Adipose tissue (tissue), 3 donors: ENCODE measurements at regions not wholly inside any gene's neighbourhood (a gene's known extent, or its start where the extent isn't known, plus 50 kb on each side); places are given as distances from the start of the nearest gene placed in this dataset.
"Not testable (repeated sequence)": the region's sequence is repeated elsewhere in the genome, so short reads cannot be mapped to it uniquely, and the experiment has no call there.

Experiments
- H3K27ac ChIP-seq: one replicate; pipeline ENCODE4 v1.5.1; 2013; ENCODE audit warnings: low read depth, low read length
- WGBS, 3 donors: extraction: QIAGEN DNeasy Blood & Tissue Kit; methylation state at CpG; one replicate each; pipeline ENCODE4 v1.1.7; 2013; 5-methylcytosine and 5-hydroxymethylcytosine counted together
- donor health status: healthy with polysubstance abuse.
- donor health status: Bipolar disorder and iron deficiency.
- donor health status: healthy.

DNA sequence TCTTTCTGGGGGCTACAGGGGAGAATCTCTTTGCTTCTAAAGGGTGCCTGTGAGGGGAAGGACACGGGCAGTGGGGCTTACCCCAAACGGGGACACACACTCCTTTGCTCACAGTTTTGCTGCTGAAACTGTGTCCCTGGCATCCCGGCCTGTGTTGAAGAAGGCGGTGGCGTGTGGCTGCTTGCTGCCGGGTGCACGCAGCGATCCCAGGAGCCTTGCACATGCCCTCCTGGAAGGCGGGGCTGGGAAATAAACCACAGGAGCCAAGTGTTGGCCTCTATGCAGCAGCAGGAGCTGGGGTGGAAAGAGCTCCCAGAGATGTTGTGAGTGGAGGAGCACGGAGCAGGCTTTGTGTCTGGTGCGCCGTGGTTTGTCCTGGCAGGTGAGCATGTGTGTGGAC, 131.0 kb upstream of the CIBAR2 start:
- no peak overlapping the region for H3K27ac ChIP-seq
- WGBS, 3 donors = 78 to 93% (median 91%) methylated on average over 12 of the region's 12 CpGs

DNA sequence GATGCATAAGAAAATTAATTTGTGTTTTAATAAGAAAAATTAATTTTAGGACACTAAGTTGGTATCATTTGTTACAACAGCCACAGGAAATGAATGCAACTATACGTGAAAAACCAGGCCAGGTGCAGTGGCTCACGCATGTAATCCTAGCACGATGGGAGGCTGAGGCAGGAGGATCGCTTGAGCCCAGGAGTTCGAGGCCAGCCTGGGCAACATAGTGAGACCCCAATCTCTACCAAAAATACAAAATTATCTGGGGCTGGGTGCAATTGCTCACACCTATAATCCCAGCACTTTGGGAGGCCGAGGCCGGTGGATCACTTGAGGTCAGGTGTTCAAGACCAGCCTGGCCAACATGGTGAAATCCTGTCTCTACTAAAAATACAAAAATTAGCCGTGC, 132.2 kb upstream of the CIBAR2 start:
- WGBS, 3 donors = 94 to 96% (median 94%) methylated on average over 8 of the region's 8 CpGs
- H3K27ac ChIP-seq = not testable (repeated sequence)

DNA sequence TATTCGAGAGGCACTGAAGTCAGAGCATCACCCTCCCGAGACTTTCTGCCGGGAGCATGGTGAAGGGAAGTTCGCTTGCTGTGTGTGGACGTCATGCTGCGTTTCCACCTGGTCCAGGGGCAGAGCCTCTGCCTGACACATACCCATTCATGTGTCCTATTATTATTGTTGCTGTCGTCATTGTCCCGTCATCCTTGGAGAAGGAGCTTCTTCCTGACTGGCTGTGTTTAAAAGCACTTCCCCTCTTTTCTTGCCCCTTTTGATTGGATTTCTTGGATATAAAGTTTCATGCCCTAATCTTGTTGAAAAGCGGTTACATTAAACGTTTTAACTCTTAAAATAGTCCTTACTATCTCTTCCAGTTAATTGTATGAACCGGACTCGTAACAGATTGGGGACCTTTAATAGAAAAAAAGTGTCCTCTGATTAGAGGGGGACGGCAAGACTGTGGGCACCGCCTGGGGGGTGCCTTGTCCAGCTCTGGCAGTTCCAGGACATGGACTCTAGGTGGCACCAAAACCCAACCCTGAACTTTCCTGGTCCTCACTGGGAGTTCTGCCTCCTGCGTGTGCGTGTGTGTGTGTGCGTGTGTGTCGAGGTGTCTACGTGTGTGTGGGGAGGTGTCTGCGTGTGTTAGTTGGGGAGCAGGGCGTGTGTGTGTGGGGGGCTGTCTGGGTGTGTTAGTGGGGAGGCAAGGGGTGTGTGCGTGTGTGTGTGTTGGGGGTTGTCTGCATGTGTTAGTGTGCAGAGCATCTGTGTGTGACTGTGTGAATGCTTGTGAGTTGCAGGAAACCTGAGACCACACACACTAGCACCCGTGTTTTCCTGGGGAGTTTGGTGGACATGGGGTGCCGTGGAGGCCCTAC, 133.3 kb upstream of the CIBAR2 start:
- 22 to 30% (median 23%) methylated on average over 23 to 24 of the region's 24 CpGs for WGBS, 3 donors
- no peak overlapping the region for H3K27ac ChIP-seq

DNA sequence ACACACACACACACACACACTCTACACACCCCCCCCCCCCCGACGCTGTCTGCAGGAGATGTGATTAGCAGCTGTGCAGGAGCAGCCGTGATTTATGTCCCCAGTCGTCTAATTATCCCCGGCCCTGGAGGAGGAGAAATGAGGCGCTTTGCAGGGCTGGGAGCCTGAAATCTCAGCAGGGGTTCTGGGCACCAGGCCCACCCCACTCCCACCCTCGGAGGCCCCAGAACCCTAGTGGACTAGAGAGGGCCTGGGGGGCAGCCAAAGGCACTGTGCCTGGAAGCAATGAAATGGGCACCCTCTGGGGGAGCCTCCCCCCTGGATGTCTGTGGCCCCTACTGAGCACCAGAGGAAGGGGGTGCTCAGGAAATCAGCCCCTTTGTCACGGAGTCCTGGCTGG, 134.2 kb upstream of the CIBAR2 start:
- H3K27ac ChIP-seq = no peak overlapping the region
- 28 to 38% (median 31%) methylated on average over 7 to 8 of the region's 8 CpGs for WGBS, 3 donors

DNA sequence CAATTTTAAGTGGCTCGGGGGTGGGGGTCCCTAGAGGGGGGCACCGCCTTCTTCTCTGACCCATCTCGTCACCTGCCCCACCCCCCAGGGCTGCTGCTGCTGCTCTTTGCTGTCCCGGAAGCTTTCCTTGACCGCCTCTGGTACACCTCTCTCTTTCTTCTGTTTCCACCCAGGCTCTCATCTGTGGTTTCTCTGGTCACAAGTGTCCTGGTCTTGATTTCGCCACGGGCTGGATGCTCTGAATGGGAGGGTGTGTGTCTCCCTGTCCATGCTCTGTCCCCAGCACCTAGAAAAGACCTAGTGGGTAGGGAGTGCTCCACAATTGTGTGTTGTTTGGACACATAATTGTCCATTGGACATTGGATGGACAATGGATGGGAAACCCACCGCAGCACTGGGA, 134.7 kb upstream of the CIBAR2 start:
- 72 to 92% (median 81%) methylated on average over 8 of the region's 8 CpGs for WGBS, 3 donors

DNA sequence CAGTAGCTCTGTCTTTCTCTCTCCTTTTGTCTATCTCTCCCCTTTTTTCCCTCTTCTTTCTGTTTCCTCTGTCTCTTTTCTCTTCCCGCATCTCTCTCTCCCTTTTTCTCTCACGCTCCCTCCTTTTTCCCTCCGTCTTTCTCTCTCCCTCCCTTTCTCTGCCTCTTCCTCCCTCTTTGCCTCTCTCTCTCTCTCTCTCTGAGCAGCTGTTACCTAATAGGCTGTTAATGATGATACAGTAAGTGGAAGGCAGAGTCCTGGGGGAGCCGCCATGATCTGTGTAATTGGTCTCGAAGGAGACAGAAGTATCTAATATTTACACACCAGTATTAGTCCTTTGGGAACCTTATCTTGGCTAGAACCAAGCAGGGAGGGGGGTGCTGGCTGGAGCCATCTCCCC, 136.1 kb upstream of the CIBAR2 start:
- 81 to 88% (median 83%) methylated on average over 5 of the region's 5 CpGs for WGBS, 3 donors
- H3K27ac ChIP-seq = no peak overlapping the region

More for the DNA sequence above, 134.7 kb upstream of the CIBAR2 start:
- H3K27ac ChIP-seq = no peak overlapping the region

DNA sequence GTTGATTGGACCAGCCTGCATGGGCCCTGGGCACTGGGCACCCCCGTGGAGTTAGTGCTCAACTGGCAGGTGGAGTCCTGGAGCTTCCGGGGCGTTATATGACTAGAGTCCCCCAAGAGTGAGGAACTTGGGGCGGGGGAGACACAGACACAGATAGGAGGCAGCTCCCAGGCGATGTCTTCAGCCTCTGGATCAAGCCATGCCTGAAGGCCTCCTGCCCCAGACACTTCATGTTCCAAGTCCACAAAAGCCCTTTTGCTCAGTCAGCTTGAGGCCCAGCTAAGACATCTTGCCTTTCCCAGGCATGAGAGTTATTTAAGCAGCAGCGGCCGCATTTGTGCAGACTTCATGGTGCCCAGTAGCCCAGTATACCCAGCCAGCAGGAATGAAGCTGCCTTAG, 136.6 kb upstream of the CIBAR2 start:
- H3K27ac ChIP-seq = no peak overlapping the region
- 90 to 93% (median 93%) methylated on average over 7 of the region's 7 CpGs for WGBS, 3 donors

DNA sequence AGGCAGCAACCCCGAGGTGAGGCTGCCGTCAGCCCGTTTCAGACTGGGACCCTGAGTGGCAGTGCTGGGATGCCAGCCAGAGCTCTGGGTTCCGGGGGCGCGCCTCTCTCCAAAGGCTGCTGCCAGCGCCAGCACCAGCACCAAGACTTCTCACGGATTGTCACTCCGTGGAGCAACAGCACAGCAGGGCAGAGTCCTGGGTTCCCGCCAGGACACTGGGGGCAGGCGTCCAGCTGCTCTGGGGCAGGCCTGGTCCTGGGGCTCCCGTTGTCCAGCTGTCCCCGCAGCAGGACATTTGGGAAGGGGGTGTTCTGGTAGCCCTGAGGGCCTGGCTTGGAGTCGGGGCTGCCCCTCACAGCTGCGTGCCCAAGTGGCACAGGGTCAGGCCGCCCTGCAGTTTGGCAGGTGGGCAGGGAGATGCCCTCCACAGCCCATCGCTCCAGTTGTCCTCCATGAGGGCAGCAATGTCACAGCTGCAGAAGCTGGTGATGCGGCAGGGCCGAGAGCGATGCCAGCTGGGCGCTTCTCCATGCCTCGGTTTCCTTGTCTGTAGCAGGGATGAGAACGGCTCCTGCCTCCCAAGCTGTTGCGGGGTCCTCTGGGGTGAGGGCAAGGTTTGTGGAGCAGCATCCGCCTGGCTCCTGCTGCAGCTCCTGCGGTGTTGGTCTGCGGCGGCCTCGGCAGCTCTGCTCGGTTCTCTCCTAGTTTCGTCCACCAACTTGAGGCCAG, 137.3 kb upstream of the CIBAR2 start:
- no peak overlapping the region for H3K27ac ChIP-seq
- 52 to 93% (median 92%) methylated on average over 27 to 31 of the region's 31 CpGs for WGBS, 3 donors

DNA sequence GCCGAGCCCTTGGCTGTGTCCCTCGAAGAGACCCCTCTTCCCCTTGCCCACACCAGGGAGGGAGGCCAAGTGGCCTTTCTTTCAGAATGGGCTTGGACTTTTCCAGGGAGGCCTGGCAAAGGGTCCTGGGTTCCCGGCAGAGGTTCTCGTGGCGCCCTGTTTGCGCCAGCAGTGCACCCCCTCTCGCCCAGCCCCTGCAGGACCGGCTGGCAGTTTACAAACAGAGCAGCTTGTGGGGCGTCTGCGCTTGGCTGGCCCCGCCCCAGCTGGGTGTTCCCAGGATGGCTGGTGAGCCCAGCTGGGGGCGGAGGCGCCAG, 137.8 kb upstream of the CIBAR2 start:
- WGBS, 3 donors = 79 to 88% (median 83%) methylated on average over 13 of the region's 13 CpGs
- no peak overlapping the region for H3K27ac ChIP-seq

DNA sequence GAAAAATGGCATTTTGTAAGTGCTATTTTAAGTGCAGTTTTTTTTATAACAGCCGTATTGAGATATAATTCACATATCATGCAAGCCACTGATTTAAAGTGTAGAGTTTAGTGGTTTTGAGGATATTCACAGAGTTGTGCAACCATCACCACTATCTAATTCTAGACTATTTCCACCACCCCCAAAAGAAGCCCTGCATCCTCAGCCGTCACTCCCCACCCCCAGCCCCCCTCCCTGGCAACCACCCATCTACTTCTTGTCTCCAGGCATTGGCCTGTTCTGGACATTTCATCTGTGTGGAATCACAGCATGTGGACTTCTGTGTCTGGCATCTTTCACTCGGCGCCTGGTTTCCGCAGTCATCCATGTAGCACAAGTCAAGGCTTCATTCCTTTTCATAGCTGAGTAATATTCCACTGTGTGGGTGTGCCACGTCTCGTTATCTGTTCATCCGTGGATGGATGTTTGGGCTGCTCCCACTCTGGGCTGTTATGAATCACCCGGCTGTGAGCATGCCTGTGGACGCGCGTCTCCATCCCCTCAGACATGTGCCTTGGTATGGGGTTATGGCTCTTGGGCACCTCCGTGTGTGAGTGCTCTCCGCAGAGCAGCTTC, 138.4 kb upstream of the CIBAR2 start:
- H3K27ac ChIP-seq = no peak overlapping the region
- WGBS, 3 donors = 89 to 93% (median 90%) methylated on average over 14 of the region's 14 CpGs

DNA sequence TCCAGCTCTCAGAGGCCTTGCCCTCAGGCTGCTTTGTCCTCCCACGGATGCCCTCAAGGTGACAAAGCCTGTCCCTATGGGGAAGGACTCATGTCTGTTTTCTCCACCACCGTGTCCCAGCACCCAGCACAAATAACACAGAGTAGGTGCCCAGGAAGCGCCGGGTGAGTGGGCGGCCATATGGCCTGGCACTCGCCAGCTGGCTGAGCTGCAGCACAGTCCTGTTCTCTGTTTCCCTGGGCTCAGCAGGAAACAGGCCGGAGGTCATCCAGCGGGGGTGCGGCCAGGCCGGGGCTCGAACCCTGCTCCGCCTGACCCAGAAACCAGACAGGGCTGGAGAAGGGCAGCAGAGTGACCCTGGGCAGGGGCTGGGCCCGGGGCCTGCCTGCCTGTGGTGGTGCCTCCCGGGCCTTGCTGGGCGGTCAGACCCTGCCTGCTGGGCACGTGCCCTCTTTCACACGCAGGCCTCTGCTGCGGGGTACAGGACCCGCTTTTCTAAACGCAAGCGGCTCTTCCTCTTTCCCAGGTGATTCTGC, 139.0 kb upstream of the CIBAR2 start:
- 90 to 92% (median 92%) methylated on average over 21 of the region's 21 CpGs for WGBS, 3 donors
- H3K27ac ChIP-seq = no peak overlapping the region

DNA sequence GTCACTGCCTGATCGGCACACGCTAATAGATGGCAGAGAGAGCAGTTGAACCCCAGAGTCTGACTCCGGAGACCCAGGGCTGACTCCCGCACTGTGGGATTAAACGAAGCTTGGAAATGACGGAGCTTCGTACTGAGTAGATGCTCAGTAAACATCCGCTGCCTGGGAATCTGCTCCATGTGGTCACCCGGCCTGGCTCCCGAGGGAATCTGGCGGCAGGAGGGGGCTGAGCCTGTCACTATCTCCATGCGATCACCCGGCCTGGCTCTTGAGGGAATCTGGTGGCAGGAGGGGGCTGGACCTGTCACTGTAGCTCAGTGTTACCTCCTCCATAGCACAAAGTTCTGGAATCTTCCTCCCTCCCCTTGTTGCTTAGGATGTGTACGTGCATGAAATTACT, 139.7 kb upstream of the CIBAR2 start:
- 61 to 91% (median 90%) methylated on average over 14 of the region's 14 CpGs for WGBS, 3 donors
- no peak overlapping the region for H3K27ac ChIP-seq

DNA sequence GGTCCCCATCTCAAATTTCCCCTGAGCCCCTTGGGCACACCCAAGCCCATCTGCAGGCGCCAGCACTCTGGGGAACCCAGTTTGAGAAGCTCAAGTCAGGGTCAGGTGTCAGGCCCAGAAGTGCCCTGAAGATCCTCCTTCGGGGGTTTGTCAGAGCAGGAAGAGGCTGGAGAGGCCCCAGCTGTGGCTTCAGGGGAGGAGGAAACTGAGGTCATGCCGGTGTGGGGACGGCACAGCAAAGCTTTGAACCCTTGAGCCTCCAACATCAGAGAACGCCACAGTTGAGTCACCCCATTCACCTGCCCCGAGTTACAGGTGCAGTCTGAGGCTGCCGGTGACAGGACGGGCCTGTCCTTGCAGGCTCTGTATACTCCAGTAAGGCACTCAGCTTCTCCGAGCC, 140.2 kb upstream of the CIBAR2 start:
- 62 to 80% (median 66%) methylated on average over 9 of the region's 9 CpGs for WGBS, 3 donors
- H3K27ac ChIP-seq = no peak overlapping the region

DNA sequence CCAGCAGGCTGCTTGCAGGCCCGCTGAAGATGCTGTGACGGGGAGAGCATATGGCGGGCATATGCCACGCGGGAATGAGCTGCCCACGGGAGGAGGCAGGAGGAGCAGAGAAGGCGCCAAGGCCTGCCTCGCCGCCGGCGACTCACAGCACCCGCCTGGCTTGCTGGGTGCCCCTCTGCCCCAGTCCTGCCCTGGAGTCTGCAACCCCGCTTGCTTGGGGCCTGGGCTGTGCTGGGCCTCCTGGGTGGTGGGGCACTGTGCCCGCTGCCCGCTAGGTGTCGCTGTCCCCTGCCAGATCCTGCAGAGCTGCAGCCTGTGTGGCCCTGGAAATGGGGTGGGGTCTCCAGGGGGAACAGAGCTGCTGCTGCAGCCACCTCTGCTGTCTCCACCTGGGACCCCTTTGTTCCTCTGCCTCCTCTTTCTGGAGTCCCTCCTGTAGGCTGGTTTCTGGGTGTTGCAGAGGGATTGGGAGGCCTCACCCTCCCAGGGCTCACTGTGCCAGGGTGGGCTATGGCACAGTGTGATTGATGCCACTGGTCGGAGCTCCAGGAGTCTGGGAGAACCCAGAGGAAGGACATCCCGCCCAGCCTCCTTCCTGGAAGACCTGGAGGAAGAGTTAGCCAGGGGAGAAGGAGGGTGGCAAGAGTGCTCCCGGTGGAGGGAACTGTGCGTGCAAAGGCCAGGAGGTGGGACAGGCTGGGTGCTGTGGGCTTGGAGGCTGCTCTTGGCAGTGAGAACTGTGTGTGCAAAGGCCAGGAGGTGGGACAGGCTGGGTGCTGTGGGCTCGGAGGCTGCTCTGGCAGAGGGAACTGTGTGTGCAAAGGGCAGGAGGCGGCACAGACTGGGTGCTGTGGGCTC, 141.0 kb upstream of the CIBAR2 start:
- 41 to 58% (median 51%) methylated on average over 9 to 22 of the region's 22 CpGs for WGBS, 3 donors
- no peak overlapping the region for H3K27ac ChIP-seq

DNA sequence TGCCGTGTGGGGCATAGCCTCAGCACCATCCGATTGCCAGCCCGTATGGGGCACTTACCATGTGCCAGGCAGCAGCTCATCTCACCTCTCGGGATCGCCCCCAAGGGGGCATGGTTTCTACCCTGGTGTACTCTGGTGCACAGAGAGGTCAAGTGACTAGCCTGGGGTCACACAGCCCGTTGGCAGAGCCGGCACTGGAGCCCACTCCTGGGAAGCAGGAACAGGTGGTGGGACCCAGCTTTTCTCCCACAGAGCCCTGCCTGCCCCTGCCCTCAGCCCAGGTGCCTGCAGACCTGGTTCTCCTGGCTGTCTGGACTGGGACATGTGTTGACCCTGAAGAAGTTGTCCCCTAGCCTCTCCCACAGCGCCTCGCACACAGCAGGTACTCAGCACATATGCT, 141.8 kb upstream of the CIBAR2 start:
- no peak overlapping the region for H3K27ac ChIP-seq
- whole genome bisulfite sequencing, 3 donors = 66 to 91% (median 90%) methylated on average over 8 to 9 of the region's 9 CpGs

DNA sequence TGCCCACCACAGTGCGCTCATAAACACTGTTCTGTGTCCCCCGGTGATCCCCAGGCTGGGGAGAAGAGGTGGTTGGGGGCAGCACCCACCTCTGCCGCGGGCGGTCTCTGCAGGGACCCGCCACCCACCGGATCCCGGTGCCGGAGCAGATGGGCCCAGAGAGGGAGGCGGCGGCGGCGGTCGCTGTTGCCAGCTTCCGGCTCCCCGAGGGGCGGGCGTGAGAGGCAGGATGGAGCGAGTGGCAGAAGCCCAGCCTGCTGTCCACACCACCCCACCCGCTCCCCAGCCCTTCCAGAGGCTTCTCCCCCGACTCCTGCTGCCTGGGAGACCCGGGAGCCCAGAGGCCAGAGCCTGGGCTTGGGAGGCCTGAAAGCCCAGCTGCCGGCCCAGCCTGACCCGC, 142.6 kb upstream of the CIBAR2 start:
- no peak overlapping the region for H3K27ac ChIP-seq
- whole genome bisulfite sequencing, 3 donors = 93 to 97% (median 96%) methylated on average over 21 to 24 of the region's 24 CpGs

DNA sequence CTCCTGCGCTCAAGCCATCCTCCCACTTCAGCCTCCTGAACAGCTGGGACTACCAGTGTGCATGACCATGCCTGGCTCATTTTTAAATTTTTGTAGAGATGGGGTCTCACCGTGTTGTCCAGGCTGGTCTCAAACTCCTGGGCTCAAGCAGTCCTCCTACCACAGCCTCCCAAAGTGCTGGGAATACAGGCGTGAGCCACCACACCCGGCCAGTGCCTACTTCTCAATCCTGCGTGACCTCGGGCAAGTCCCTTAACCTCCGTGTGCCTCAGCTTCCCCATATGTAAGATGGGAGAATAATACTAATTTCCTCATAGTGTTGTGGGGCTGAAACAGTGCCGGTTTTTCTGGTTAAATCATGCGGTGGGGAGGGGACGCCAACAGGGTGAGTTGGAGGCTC, 143.5 kb upstream of the CIBAR2 start:
- WGBS, 3 donors = 95 to 97% (median 95%) methylated on average over 10 of the region's 10 CpGs

DNA sequence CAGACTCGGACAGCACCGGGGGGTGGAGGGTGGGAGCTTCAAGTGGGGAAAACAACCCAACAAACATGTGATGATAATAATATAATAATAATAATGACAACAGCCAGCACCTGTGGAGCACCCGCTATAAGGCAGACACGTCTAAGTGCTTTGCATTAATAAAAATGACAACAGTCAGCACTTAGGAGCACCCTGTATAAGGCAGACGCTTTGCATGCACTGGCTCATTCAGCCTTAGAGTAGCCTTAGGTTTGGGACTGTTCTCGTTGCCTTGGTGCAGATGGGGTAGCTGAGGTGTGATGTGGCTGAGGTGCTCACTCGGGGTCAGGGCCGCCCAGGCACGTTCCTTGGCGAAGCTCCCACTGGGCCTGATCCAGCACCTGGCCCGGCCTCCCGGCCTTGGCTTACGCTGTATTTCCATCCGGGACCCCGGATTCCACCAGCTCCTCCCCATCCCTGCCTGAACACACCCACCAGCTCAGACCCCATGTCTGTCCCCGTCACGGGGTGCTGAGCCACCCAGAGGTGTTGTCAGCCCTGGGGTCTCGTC, 144.0 kb upstream of the CIBAR2 start:
- no peak overlapping the region for H3K27ac ChIP-seq
- 56 to 91% (median 85%) methylated on average over 18 of the region's 18 CpGs for WGBS, 3 donors

More for the DNA sequence above, 143.5 kb upstream of the CIBAR2 start:
- H3K27ac ChIP-seq = no peak overlapping the region
